Liver (tissue), 8 donors: ENCODE measurements at regions not wholly inside any gene's neighbourhood (a gene's known extent, or its start where the extent isn't known, plus 50 kb on each side); places are given as distances from the start of the nearest gene placed in this dataset.

Experiments
- DNase-seq: peaks from one replicate; pipeline ENCODE4 v3.0.0-alpha.2; 2017; ENCODE audit warnings: low spot score
- H3K27ac ChIP-seq, 2 donors: one replicate each; pipeline ENCODE4 v1.7.0; 2013; ENCODE audit warnings: inconsistent platforms in 2 of 2, low read length in 2 of 2, control low read depth in 1 of 2, low read depth in 1 of 2, mild to moderate bottlenecking in 1 of 2
- H3K27me3 ChIP-seq, 4 donors: one replicate each; pipeline versions ENCODE4 v1.6.1 to v1.7.0; 2013; ENCODE audit warnings: low read length in 3 of 4, inconsistent platforms in 1 of 4, mild to moderate bottlenecking in 1 of 4, moderate library complexity in 1 of 4; ENCODE audit not compliant: control insufficient read depth in 4 of 4, insufficient read depth in 4 of 4
- H3K36me3 ChIP-seq, 4 donors: one replicate each; pipeline versions ENCODE4 v1.6.1 to v1.7.0; 2013; ENCODE audit warnings: low read length in 3 of 4, mild to moderate bottlenecking in 3 of 4, low read depth in 1 of 4, moderate library complexity in 1 of 4; ENCODE audit not compliant: control insufficient read depth in 4 of 4, insufficient read depth in 3 of 4
- H3K4me1 ChIP-seq, 4 donors: one replicate each; pipeline versions ENCODE4 v1.6.1 to v1.7.0; 2013; ENCODE audit warnings: low read length in 3 of 4, mild to moderate bottlenecking in 3 of 4, moderate library complexity in 1 of 4; ENCODE audit not compliant: control insufficient read depth in 4 of 4, insufficient read depth in 4 of 4
- H3K4me3 ChIP-seq, 3 donors: one replicate each; pipeline versions ENCODE4 v1.6.1 to v1.7.0; 2013; ENCODE audit warnings: low read length in 3 of 3, control low read depth in 1 of 3, low read depth in 1 of 3, mild to moderate bottlenecking in 1 of 3
- H3K9ac ChIP-seq, 2 donors: one replicate each; pipeline ENCODE4 v1.7.0; 2013; ENCODE audit warnings: low read length in 2 of 2, mild to moderate bottlenecking in 2 of 2, moderate library complexity in 2 of 2, control low read depth in 1 of 2, low read depth in 1 of 2
- H3K9me3 ChIP-seq, 4 donors: one replicate each; pipeline versions ENCODE4 v1.6.1 to v1.7.0; 2013; ENCODE audit warnings: low read length in 3 of 4; ENCODE audit not compliant: control insufficient read depth in 4 of 4
- ATF3 ChIP-seq: IDR thresholded peaks from 2 replicates; pipeline ENCODE4 v1.6.1; 2016; ENCODE audit warnings: antibody characterized with exemption
- CTCF ChIP-seq: fragments of 150-350 bp; IDR thresholded peaks from 2 replicates; pipeline ENCODE4 v1.5.1; 2017; ENCODE audit warnings: improper control_type of control experiment, low read depth, low read length; ENCODE audit not compliant: missing input control
- EGR1 ChIP-seq, 2 donors: IDR thresholded peaks; 2 replicates each; pipeline ENCODE4 v1.6.1; 2016 to 2018; ENCODE audit warnings: antibody characterized with exemption in 2 of 2, low read depth in 2 of 2
- GABPA ChIP-seq, 2 donors: IDR thresholded peaks in 1 of 2; conservative IDR thresholded peaks in 1 of 2; 2 replicates each; pipeline ENCODE4 v1.6.1; 2016; ENCODE audit warnings: antibody characterized with exemption in 2 of 2, mild to moderate bottlenecking in 1 of 2, moderate library complexity in 1 of 2
- HNF4A ChIP-seq, 2 donors: conservative IDR thresholded peaks; 2 replicates each; pipeline ENCODE4 v1.6.1; 2016; ENCODE audit warnings: antibody characterized with exemption in 2 of 2, mild to moderate bottlenecking in 2 of 2
- HNF4G ChIP-seq: IDR thresholded peaks from 2 replicates; pipeline ENCODE4 v1.6.1; 2016; ENCODE audit warnings: antibody characterized with exemption
- JUND ChIP-seq, 2 donors: IDR thresholded peaks; 2 replicates each; pipeline ENCODE4 v1.6.1; 2016; ENCODE audit warnings: antibody characterized with exemption in 2 of 2
- MAX ChIP-seq: IDR thresholded peaks from 2 replicates; pipeline ENCODE4 v1.6.1; 2016; ENCODE audit warnings: antibody characterized with exemption
- NR2F2 ChIP-seq: IDR thresholded peaks from 2 replicates; pipeline ENCODE4 v1.6.1; 2016; ENCODE audit warnings: antibody characterized with exemption
- RAD21 ChIP-seq, 2 donors: IDR thresholded peaks; 2 replicates each; pipeline ENCODE4 v1.6.1; 2016; ENCODE audit warnings: antibody characterized with exemption in 2 of 2, mild to moderate bottlenecking in 2 of 2
- REST ChIP-seq: IDR thresholded peaks from 2 replicates; pipeline ENCODE4 v1.6.1; 2016; ENCODE audit warnings: antibody characterized with exemption, mild to moderate bottlenecking
- RXRA ChIP-seq, 2 donors: IDR thresholded peaks; 2 replicates each; pipeline ENCODE4 v1.6.1; 2017 to 2018; ENCODE audit warnings: antibody characterized with exemption in 2 of 2, mild to moderate bottlenecking in 1 of 2
- SP1 ChIP-seq: IDR thresholded peaks from 2 replicates; pipeline ENCODE4 v1.6.1; 2018; ENCODE audit warnings: antibody characterized with exemption, mild to moderate bottlenecking
- TAF1 ChIP-seq: conservative IDR thresholded peaks from 2 replicates; pipeline ENCODE4 v1.6.1; 2016; ENCODE audit warnings: antibody characterized with exemption, mild to moderate bottlenecking
- YY1 ChIP-seq: IDR thresholded peaks from 2 replicates; pipeline ENCODE4 v1.6.1; 2016; ENCODE audit warnings: antibody characterized with exemption, mild to moderate bottlenecking
- ZBTB33 ChIP-seq: IDR thresholded peaks from 2 replicates; pipeline ENCODE4 v1.6.1; 2016; ENCODE audit warnings: antibody characterized with exemption
- WGBS: extraction: QIAGEN DNeasy Blood & Tissue Kit; methylation state at CpG from one replicate; pipeline ENCODE4 v1.1.7; 2013; 5-methylcytosine and 5-hydroxymethylcytosine counted together
- donor health status: healthy.
- donor health status: healthy.
- donor health status: healthy.
- donor health status: healthy.
- donor health status: healthy.

- no peak for DNase-seq
- Histone ChIP-seq H3K36me3 (no peaks in the 10 kb centered on the region), H3K27me3 (no peaks in the 10 kb centered on the region), H3K9me3 (no peaks in the 10 kb centered on the region), H3K4me3 (no peak overlapping the region), H3K9ac (no peak overlapping the region), H3K4me1 (no peaks in the 10 kb centered on the region), H3K27ac (no peak overlapping the region)
- TF ChIP-seq MAX, result no peak
- TF ChIP-seq TAF1, result no peak
- no peak for TF ChIP-seq SP1
- no peak for TF ChIP-seq CTCF
- no peak for TF ChIP-seq YY1
- TF ChIP-seq HNF4G, result no peak
- no peak for TF ChIP-seq REST
- TF ChIP-seq ZBTB33, result no peak
- 49% methylated on average over 4 of the region's 4 CpGs for WGBS
Observed at GRCh38 chr4:136203199-136203598, 1329.1 kb downstream of the PCDH18 start.

GRCh38 chr4:136198358-136198757 lies 1333.9 kb downstream of the PCDH18 start:
- Histone ChIP-seq H3K27me3 (no peaks in the 10 kb centered on the region), H3K36me3 (no peaks in the 10 kb centered on the region), H3K9ac (no peak overlapping the region), H3K9me3 (no peaks in the 10 kb centered on the region), H3K27ac (no peak overlapping the region), H3K4me1 (no peaks in the 10 kb centered on the region), H3K4me3 (no peak overlapping the region)
- TF ChIP-seq NR2F2, result no peak
- TF ChIP-seq HNF4G, result no peak
- no peak for TF ChIP-seq JUND (IDR thresholded peaks at IDR 0.05)
- no peak for TF ChIP-seq CTCF
- TF ChIP-seq SP1, result no peak
- TF ChIP-seq REST, result no peak
- no peak for TF ChIP-seq EGR1 (IDR thresholded peaks at IDR 0.05; ENCODE audit: low read depth in 2 of 2)
- TF ChIP-seq RXRA (IDR thresholded peaks at IDR 0.05), result no peak
- TF ChIP-seq HNF4A (conservative IDR thresholded peaks at IDR 0.05), result no peak
- TF ChIP-seq RAD21 (IDR thresholded peaks at IDR 0.05), result no peak
- no peak for TF ChIP-seq GABPA (IDR thresholded peaks at IDR 0.05 in 1 of 2, conservative IDR thresholded peaks at IDR 0.05 in 1 of 2)
- no peak for TF ChIP-seq ATF3
- no peak for TF ChIP-seq TAF1
- TF ChIP-seq MAX, result no peak
- DNase-seq, result no peak
- 84% methylated on average over 1 of the region's 1 CpG for WGBS
